COR-L47 (cell line): ENCODE measurements at regions not wholly inside any gene's neighbourhood (a gene's known extent, or its start where the extent isn't known, plus 50 kb on each side); places are given as distances from the start of the nearest gene placed in this dataset.
"Not testable (repeated sequence)": the region's sequence is repeated elsewhere in the genome, so short reads cannot be mapped to it uniquely, and the experiment has no call there.

Experiments used
- DNase-seq: peaks from one replicate; lab custom pipeline; 2025; lab: John Stamatoyannopoulos, UW

DNA sequence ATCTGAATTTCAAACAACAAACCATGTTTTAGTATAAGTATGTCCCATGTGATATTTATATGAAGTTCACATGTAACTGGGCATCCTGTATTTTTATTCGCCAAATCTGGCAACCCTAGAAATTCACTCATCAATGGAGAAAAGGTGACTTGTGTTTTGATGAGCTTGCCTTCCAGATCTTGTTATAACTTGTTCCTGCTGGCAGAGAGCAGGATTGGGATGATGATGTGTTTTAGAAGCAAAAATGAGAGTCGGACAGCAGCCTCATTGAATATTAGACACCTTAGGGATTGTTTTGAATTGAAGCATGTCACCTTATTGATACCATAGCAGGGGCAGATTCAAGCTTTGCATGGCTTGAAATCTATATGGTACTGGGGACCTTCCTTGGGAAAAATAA, 85.4 kb upstream of the MED13 start:
- no peak for DNase-seq

DNA sequence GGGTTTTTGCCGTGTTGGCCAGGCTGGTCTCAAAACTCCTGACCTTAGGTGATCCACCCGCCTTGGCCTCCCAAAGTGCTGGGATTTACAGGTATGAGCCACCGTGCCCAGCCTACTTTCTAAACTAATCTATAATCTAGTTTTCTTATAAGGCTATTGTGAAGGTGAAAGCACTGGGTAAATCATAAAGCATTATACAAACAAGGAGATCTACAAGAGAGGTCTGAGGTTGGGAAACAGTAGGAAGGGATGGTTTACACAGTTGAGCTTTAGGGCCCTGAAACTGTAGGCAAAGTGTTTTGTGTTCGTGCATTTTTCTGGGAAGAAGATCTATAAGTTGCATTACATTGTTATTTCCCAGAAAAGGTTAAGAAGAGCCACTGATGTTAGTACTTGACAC, 84.9 kb upstream of the MED13 start:
- DNase-seq: no peak

DNA sequence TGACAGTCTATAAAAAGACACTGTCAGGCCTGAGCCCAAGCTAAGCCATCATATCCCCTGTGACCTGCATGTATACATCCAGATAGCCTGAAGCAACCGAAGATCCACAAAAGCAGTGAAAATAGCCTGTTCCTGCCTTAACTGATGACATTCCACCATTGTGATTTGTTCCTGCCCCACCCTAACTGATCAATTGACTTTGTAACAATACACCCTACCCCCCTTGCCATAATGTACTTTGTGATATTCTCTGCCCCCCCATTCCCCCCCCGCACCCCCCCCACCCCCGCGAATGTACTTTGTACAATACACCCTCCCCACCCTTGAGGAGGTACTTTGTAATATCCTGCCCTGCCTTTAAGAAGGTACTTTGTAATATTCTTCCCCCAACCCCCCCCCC, 82.2 kb upstream of the MED13 start:
- no peak for DNase-seq

DNA sequence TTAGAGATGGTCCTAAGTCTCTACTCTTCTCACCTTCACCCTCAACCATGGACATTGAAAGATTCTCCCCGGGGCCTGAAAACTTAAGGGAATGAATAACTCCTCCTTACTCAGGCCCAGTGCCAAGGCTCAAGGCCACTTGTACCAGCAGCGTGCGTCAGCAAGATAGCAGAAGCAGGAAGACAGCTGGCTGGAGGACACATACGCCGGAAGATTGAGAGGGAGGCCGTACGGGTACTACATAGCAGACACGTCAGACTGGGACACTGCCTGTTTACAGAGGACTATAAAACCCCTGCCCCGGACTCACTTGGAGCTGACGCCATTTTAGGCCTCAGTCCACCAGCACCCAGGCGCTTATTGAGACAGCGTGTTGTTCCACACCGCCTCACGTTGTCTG, 75.8 kb upstream of the MED13 start:
- DNase-seq: no peak

DNA sequence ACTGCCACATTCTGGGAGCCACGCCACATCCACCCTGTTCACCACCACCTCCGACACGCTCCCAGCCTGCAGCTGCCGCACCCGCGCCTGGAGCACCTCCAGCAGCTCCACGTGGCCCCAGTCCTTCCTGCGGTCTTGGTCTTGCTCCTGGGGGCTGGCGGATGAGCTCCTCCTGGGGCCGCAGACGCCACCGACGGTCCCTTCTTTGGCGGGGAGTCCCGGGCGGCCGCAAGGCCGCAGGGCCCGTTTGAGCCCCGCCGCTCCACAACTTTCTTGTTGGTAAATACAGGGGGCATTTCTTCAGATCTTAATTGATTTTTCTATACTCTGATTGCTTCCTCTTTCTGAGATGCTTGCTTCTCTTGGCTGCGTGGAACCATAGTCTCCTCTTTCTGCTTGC, 75.3 kb upstream of the MED13 start:
- DNase-seq: no peak

DNA sequence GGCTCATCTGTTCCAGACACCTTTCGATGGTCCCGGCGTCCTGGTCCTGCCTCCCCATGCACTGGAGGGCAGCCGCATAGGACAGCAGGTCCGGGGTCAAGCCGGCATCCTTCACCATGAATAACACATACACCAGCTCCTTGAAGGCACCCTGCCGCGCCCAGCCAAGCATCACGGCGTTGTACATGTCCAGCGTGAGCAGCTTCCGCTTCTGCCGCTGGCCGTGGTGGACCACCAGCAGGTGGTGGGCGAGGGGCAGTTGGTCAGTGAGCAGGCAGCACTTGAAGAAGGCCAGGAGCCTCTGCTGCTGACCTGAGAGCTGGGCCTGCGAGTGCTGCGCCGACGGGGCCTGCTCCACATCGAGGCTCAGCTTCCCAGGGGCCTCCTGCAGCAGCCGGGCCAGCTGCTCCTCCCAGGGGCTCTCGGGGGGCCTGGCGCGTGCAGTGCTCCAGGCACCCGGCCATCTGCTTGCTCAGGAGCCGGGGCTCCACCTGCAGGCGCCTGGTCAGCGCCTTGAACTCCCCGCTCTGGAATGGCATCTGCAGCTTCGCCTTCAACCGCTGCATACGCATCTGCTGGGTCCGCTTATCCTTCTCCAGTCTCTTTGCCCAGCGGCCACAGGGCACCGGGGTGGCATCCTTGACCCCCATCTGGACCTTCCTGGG, 74.7 kb upstream of the MED13 start:
- DNase-seq: not testable (repeated sequence)

DNA sequence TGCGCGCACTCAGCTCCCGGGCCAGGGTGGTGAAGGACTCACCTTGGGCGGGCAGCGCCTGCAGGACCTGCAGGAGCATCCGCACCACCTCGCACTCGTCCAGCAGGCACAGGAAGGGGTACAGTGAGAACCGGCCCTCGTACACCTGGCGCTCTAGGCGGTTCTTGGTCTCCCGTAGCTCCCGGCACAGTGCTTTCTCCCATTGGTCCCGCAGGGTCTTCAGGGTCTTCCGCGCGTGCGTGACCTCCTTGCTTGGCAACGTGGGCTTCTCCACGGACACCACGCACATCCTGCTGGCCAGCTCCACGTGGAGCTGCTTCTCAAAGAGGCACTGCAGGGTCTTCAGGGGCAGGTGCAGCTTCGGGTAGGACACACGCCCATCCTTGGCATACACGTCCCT, 74.1 kb upstream of the MED13 start:
- DNase-seq: no peak

DNA sequence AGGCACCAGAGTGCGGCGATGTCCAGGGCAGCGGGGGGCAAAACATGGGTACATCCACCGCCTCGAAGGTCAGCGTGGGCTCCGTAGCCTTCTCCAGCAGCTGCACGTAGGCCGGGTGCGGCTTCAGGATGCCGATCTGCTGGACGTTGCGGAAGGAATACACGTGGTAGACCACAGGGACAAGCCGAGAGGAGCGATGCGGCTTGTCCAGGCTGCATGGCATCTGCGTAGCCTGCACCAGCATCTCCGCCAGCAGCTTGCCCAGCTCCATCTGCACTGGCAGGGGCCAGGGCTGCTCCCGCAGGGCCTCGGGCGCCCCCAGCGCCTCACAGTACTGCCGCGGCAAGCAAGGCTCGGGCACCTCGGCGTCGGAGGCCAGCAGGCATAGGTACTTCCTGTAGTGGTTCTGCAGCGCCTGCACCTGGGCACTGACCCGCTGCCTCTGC, 73.6 kb upstream of the MED13 start:
- DNase-seq: not testable (repeated sequence)

DNA sequence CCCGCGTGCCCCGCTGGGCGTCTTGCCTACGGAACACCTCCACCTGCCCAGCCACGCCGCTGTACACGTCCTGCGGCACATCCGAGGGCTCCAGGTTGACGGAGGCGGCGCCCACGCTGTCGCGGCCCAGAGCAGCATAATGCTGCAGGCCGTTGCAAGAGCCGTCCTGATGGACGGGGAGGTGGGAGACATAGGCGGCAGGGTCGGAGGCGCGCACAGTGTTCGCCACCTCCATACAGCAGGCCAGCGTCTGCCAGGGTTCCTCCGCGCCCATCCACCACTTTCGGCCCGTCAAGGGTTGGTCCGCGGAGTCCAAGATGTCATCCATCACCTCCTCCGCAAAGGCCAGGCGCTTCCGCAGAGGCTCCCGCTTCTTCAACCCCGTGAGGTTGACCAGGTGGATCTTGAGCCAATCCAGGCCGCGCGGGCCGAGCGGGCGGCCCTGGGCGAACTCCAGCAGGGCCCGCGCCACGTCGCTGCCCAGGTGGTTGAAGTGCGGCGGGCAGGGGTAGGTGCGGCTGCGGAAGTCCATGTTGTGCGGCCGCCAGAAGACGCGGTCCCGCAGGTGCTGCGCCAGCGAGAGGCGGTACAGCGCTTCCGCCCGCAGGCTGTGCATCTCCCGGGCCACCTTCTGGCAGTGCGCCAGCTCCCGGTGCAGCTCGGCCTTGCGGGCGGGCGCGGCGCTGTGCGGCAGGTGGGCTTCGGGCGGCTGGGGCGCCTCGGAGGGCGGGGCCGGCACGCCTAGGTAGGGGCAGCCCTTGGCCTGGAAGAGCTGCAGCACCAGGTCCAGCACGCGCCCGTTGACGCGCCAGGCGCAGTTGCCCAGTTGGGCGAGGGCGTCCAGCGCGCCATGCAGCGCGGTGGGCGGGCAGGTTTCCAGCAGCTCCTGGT, 72.9 kb upstream of the MED13 start:
- DNase-seq: not testable (repeated sequence)

DNA sequence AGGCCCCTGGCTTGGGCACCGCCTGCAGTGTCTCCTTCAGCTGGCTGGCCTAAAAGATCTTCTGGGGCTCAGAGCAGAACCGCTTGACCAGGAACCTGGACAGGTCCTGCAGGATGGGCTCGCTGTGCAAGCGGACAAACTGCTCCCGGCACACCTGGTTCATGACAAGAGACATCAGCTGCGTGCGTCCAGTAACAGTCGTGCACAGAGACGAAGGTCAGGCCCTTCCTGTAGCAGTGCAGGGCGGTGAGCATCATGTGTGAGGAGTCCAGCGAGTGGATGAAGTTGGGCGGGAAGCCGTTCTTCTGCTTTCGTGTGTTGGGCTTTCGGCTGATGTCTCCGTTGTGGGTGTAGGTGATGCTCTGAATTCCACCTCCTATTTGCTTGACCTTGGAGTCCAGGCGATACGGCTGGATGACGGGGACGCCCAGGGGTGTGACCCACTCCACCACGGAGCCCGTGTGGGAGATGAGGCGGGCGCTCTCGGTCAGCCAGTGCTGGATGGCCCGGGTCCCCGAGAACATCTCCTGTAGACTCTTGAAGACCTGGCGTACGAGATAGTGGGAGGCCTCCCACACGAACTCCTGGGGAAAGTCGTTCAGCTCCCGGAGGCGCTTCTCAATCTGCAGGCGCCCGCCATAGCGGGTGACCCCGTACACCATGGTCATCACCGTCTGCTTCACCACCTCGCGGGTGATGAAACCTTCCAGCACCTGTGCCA, 72.1 kb upstream of the MED13 start:
- DNase-seq: not testable (repeated sequence)

DNA sequence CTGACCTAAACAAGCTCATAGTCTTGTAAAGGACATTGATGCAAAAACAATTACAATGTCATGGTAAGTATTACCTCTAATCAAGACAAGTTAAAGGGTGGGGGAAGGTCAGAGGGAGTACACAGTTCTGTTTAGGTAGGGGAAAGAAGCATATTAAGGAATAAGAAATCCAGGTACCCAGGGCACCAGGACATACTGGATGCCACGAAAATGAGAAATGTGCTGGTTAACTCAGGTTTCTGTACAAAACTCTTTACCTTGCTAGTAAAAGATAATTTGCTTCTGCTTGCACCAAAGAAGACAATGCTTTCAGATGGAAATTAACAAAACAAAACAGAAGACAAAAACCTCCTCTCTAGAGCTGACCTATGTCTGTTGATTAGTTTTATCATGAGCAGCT, 70.7 kb upstream of the MED13 start:
- no peak for DNase-seq

DNA sequence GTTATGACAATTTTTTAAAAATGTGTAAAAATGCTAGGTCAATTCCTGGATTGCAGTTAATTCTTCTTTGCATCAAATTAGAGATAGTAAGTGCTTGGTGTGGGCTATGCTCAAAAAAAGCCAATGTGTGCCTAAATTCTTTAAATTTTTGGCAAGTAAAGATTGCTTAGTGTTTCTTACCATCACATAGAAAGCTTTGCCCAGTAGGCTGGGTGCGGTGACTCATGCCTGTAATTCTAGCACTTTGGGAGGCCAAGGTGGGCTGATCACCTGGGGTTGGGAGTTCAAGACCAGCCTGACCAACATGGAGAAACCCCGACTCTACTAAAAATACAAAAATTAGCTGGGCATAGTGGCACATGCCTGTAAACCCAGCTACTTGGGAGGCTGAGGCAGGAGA, 70.0 kb upstream of the MED13 start:
- not testable (repeated sequence) for DNase-seq

DNA sequence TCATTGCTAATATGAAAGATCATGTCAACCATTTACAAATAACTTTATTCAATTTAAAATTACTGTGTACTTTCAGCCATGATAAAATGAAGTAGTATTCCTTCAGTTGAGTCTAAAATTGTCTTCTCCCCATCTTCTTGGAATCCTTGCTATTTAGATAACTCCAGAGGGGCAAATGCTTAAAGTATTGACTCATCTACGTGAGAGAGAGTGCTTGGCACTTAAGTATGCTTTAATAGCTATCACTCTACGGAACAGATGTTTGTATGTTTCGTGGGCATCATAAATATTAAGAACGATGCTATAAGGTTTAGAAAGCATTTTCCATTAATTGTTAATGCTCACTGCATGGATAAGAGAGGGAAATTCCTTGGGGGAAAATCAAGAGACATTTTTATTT, 69.3 kb upstream of the MED13 start:
- DNase-seq: no peak

DNA sequence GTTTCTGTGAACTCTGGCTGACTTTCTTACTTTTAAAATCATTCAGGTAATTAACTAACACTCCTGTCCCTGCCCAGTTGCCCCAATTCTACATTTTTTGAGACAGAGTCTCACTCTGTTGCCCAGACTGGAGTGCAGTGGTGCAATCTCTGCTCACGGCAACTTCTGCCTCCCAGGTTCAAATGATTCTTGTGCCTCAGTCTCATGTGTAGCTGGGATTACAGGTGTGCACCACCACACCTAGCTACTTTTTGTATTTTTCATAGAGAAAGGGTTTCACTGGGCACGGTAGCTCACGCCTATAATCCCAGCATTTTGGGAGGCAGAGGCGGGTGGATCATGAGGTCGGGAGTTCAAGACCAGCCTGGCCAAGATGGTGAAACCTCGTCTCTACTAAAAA, 66.2 kb upstream of the MED13 start:
- not testable (repeated sequence) for DNase-seq

DNA sequence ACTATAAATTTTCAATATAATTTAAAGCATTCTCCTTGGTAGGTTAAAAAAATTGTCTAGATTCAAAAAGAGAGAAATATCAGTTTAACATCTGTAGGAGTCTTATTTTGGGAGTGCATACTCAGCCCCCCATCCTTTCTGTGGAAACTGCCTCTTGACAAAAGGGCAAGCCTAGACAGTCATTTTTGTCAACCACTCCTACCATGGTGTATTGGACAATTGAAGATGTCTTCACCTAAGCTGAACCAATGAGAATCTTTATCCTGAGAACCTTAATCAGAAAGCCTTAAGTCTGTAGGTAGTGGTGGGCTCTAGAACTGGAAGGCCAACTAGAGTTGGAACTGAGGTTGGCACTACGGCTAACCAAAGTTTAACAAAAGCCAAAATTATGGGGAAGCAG, 65.7 kb upstream of the MED13 start:
- no peak for DNase-seq

DNA sequence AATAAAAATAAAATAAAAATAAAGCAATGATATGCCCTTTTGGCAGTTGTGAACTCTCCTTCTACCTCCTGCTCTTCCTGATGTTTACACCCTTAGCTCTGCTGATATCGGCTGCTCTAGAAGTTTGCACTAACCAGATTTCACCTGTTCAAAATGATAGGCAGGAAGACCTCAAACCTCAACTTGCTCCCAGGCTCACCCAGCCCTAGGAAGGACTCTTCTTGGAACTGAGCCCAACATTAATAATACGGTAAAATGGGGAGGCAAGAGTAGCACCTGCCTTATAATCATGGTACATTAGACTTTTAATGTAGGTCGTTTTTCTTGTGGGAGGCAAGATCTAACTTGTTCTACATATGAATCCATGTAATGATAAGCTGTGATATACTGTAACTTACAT, 61.2 kb upstream of the MED13 start:
- peak; percentile 69 for DNase-seq

DNA sequence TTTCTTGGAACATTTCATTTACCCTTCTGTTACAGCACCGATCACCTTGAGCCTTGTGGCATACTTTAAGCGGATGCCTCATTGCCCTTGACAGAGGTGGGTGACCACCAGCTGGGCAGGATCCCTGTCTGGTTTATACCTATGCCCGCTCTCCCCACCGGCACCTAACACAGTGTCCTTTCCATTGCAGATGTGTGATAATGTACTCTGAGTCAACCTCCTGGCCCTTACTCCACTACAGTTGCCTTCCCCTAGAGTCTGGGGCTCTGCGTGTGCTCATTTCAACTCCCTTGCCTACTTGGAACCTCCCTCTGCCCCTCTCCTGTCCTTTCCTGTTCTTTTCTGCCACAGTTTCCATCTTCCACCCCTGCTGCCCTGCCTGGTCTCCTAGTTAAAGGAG, 60.2 kb upstream of the MED13 start:
- DNase-seq: no peak

DNA sequence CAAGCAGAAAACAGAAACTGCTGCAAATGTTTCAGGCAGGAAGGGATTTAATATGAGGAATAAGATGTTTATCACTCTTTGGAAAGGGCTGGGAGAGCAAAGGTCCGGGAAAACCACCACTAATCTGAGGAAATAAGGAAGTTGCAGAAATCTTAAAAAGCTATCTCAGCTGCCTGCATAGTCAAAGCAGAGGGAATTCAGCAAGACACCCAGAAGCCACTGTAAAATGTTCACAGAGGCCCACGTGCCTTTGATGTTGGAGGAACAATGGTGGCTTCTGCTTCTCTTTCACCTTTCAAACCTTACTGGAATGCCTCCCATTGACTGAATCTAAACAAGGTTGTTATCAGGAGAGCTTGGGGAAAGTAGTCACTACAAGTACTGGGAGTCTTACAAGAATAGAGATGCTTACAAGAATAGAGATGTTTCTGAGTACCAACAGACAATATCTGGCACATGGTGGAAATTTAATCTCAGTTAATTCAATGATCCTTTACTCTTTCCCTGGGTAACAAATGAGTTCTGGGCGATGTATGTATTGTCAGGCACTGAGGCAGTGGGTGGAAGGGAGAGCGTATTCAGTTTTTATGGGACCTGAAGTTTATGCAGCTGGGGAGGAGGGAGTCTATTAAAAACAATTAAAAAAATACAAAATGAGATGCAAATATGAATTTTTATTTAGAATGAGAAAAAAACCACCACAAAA, 56.1 kb upstream of the MED13 start:
- no peak for DNase-seq

DNA sequence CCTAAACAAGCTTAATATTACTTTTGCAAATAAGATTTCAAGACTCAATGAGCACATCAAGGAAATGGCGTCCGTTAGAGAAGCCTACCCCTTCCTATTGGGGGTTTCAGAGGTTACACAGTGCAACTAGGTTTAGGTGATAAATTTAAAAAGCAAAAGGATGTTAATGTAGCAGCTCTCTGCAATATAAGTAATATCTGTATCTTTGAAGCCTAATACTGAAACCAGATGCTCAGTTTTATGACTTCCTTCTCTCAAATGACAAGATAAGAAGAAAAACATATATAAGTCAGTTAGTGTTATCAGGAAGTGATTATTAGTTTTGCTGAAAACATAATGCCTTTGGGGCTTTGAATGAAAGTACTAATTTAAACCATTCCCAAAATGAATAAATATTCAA, 54.3 kb upstream of the MED13 start:
- DNase-seq: no peak
